DND-41 (cell line): ENCODE measurements at regions not wholly inside any gene's neighbourhood (a gene's known extent, or its start where the extent isn't known, plus 50 kb on each side); places are given as distances from the start of the nearest gene placed in this dataset.

Experiments
- EZH2 ChIP-seq: IDR thresholded peaks from 3 replicates; pipeline ENCODE4 v1.6.1; 2012; ENCODE audit warnings: borderline replicate concordance, low read depth, mild to moderate bottlenecking, moderate library complexity, low read length, inconsistent platforms; ENCODE audit not compliant: severe bottlenecking
- TF ChIP-seq, protein P1 (sequence below): IDR thresholded peaks from 2 replicates; pipeline ENCODE4 v1.5.1; 2012; ENCODE audit warnings: borderline replicate concordance, low read length, moderate library complexity, mild to moderate bottlenecking; ENCODE audit not compliant: poor library complexity, severe bottlenecking; ENCODE audit errors: extremely low read depth

DNA sequence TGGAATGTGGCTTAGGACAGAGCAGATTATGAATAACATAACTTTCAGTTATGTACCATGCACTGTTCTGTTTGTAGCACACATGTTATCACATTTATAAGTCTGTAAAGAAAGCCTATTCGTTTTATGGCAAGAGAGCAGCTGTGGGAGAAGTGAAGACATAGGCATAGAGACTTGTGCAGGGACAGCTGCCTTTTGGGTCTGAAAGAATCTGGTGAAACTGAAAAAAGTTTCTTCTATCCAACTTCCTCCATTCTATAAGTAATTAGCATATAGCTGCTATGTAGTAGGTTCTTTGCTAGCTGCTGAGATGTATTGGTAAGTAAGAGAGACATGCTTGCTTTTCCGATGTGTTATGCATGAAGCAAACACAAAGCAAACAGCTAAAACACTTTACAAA, 1095.4 kb upstream of the CADM2 start:
- TF ChIP-seq, protein P1, sequence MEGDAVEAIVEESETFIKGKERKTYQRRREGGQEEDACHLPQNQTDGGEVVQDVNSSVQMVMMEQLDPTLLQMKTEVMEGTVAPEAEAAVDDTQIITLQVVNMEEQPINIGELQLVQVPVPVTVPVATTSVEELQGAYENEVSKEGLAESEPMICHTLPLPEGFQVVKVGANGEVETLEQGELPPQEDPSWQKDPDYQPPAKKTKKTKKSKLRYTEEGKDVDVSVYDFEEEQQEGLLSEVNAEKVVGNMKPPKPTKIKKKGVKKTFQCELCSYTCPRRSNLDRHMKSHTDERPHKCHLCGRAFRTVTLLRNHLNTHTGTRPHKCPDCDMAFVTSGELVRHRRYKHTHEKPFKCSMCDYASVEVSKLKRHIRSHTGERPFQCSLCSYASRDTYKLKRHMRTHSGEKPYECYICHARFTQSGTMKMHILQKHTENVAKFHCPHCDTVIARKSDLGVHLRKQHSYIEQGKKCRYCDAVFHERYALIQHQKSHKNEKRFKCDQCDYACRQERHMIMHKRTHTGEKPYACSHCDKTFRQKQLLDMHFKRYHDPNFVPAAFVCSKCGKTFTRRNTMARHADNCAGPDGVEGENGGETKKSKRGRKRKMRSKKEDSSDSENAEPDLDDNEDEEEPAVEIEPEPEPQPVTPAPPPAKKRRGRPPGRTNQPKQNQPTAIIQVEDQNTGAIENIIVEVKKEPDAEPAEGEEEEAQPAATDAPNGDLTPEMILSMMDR = no peak
- TF ChIP-seq EZH2 = no peak
